ENCODE measurements at regions not wholly inside any gene's neighbourhood (a gene's known extent, or its start where the extent isn't known, plus 50 kb on each side); places are given as distances from the start of the nearest gene placed in this dataset.

- DNase-seq (ENCODE audit: low spot score in 2 of 2): no peak
- Histone ChIP-seq H3K9me3 (no peaks in the 10 kb centered on the region), H3K4me1 (no peaks in the 10 kb centered on the region), H3K27me3 (ENCODE audit: low read depth) (no peaks in the 10 kb centered on the region; the same call in 1 of the 2 replicates), H3K36me3 (replicated peaks) (no peaks in the 10 kb centered on the region), H3K4me3 (no peak overlapping the region)
- in situ Hi-C loops (cut with MboI; ENCODE audit: low sequenced_read_pairs): no loop called here
Observed at GRCh38 chrX:124497386-124497785, 151.0 kb downstream of the SH2D1A start.

DNA sequence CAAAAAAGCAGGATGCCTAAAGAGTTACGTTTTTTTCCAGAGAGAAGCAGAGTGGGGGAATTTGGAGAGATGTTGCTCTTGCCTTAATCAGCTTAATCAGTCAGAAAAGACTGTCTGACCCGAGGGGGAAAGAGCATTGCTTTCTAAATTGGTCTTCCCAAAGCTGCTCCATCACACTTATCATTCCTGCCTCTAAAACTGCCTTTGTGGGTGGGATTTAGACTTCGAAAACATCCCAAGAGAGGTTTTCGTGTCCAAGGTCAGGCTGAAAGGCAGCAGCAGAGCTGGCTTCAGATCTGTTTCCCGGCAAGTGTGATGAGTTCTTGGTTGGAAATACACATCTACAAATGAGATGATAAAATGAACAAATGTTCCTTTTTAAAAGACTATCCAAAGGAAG lies 155.2 kb downstream of the SH2D1A start:
- DNase-seq (ENCODE audit: low spot score in 2 of 2): no peak
- Histone ChIP-seq H3K27me3 (ENCODE audit: low read depth) (no peaks in the 10 kb centered on the region; the same call in 1 of the 2 replicates), H3K36me3 (replicated peaks) (no peaks in the 10 kb centered on the region), H3K4me3 (no peak overlapping the region), H3K9me3 (no peaks in the 10 kb centered on the region), H3K4me1 (no peaks in the 10 kb centered on the region)
- in situ Hi-C loops (cut with MboI; ENCODE audit: low sequenced_read_pairs): no loop called here

- H3K36me3 ChIP-seq (replicated peaks): no peaks in the 10 kb centered on the region
- no peak overlapping the region for H3K4me3 ChIP-seq
- no peaks in the 10 kb centered on the region; the same call in 1 of the 2 replicates for H3K27me3 ChIP-seq (ENCODE audit: low read depth)
- no peaks in the 10 kb centered on the region for H3K9me3 ChIP-seq
- DNase-seq (ENCODE audit: low spot score in 2 of 2): no peak
- H3K4me1 ChIP-seq: no peaks in the 10 kb centered on the region
- in situ Hi-C loops (cut with MboI; ENCODE audit: low sequenced_read_pairs): no loop called here
Observed at GRCh38 chrX:124502166-124502565, 155.8 kb downstream of the SH2D1A start.

DNA sequence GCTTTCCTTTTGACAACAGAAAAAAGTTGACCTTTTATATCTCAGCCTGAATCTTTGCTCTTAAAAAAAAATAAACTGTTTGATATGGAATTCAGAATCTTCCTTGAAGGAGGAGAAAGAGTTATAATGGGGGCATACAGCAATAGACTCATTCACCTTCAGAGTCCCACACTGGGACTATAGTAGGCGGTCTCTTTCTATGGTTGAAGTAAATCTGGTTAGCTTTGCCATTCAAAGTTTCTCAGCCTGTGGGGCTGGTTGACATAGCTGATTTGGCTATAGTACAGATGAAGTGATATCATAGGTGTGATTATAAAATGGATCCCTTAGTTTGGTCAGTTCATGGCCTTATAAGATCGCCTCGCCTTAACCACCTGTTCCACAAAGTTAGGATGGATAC lies 156.2 kb downstream of the SH2D1A start:
- Histone ChIP-seq H3K4me3 (no peak overlapping the region), H3K4me1 (no peaks in the 10 kb centered on the region), H3K36me3 (replicated peaks) (no peaks in the 10 kb centered on the region), H3K27me3 (ENCODE audit: low read depth) (no peaks in the 10 kb centered on the region; the same call in 1 of the 2 replicates), H3K9me3 (no peaks in the 10 kb centered on the region)
- no peak for DNase-seq (ENCODE audit: low spot score in 2 of 2)
- in situ Hi-C loops (cut with MboI; ENCODE audit: low sequenced_read_pairs): no loop called here

DNA sequence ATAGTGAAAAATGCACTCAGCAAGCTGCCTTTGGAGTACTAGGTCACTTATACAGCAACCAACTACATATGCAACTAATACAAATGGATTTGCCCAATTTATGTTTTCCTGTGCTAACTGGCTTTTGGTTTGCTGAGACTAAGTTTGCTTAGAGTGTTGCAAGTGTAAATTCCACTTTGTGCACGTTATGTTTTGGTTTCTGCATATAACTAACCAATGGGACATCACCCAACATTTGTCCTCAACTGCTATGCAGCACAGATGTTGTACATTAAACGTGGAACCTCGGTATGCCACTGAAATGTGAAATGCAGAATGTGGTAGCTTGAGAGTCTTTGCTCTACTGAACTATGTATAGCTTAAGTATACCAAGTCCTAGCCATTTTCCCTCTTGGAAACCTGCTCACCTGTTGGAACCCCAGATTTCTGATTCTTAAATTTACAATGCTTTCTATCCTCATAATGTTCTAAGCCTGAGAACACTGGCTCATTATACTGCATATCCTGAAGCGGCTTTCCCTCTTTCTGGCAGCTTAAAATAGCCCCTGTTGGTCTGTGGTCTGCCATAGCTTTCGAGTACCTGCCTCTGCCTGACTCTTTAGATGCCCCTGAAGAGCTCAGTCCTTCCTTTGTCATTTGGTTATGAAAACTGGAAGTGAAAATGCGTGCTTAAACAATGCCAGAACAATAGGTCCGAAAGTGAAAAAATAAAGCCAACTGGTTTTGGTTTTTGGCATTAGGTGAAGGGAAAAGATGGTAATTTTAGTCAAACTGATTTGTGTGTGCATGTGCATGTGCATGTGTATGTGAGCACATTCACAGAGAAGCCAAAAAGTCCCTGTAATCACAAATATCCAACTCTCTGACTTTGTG lies 158.0 kb downstream of the SH2D1A start:
- H3K27me3 ChIP-seq (ENCODE audit: low read depth): no peaks in the 10 kb centered on the region; the same call in 1 of the 2 replicates
- no peaks in the 10 kb centered on the region for H3K4me1 ChIP-seq
- in situ Hi-C loops (cut with MboI; ENCODE audit: low sequenced_read_pairs): no loop called here
- no peaks in the 10 kb centered on the region for H3K9me3 ChIP-seq
- no peaks in the 10 kb centered on the region for H3K36me3 ChIP-seq (replicated peaks)
- H3K4me3 ChIP-seq: no peak overlapping the region
- no peak for DNase-seq (ENCODE audit: low spot score in 2 of 2)

- no peak overlapping the region for H3K4me3 ChIP-seq
- no peaks in the 10 kb centered on the region for H3K9me3 ChIP-seq
- no peaks in the 10 kb centered on the region for H3K4me1 ChIP-seq
- no peaks in the 10 kb centered on the region for H3K36me3 ChIP-seq (replicated peaks)
- no peak for DNase-seq (ENCODE audit: low spot score in 2 of 2)
- in situ Hi-C loops (cut with MboI; ENCODE audit: low sequenced_read_pairs): no loop called here
- no peaks in the 10 kb centered on the region; the same call in 1 of the 2 replicates for H3K27me3 ChIP-seq (ENCODE audit: low read depth)
Observed at GRCh38 chrX:124506066-124506465, 159.7 kb downstream of the SH2D1A start.

DNA sequence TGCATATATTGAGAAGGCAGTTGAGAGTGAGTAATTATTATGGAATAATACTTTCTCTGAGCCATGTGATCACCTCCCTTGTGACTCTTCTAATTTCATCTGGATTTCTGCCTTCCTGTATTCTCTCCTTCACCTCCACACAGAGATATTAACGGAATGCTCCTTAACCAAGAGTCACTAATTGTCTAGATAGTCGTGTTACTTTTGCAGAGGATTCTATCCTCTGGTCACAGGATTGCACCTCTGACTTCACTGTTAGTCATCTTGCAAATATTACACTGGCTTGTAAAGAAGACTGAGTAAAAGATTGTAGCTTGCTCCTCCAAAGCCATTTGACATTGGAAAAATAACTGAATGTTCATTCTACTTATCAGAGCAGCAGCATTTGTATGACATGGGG lies 160.9 kb downstream of the SH2D1A start:
- no peak for DNase-seq (ENCODE audit: low spot score in 2 of 2)
- Histone ChIP-seq H3K36me3 (replicated peaks) (no peaks in the 10 kb centered on the region), H3K4me1 (no peaks in the 10 kb centered on the region), H3K27me3 (ENCODE audit: low read depth) (no peaks in the 10 kb centered on the region), H3K9me3 (no peaks in the 10 kb centered on the region), H3K4me3 (no peak overlapping the region)
- in situ Hi-C loops (cut with MboI; ENCODE audit: low sequenced_read_pairs): no loop called here

DNA sequence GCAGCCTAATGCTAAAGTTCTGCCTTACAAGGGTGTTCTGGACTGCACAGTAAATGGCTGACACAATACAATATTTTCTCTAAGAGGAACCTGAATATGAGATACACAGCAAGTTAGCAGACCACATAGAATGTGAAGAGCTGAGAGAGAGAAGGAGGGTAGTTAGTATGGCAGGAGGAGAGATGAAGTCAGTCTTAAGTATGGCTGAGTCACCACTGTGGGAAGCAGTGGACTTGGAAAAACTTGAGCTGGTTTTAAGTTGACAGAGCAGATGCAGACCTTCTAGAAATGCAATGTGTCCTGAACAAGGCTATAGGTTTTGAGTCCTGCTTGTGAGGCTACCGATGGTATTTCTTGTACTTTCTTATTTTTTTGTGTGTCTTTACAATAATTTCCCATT lies 172.5 kb downstream of the SH2D1A start:
- Histone ChIP-seq H3K4me1 (no peaks in the 10 kb centered on the region), H3K4me3 (no peak overlapping the region), H3K27me3 (ENCODE audit: low read depth) (no peaks in the 10 kb centered on the region), H3K9me3 (no peaks in the 10 kb centered on the region), H3K36me3 (replicated peaks) (no peaks in the 10 kb centered on the region)
- no peak for DNase-seq (ENCODE audit: low spot score in 2 of 2)
- in situ Hi-C loops (cut with MboI; ENCODE audit: low sequenced_read_pairs): no loop called here

GRCh38 chrX:124524852-124525251 lies 178.5 kb downstream of the SH2D1A start:
- H3K27me3 ChIP-seq (ENCODE audit: low read depth): no peaks in the 10 kb centered on the region
- in situ Hi-C loops (cut with MboI; ENCODE audit: low sequenced_read_pairs): no loop called here
- DNase-seq (ENCODE audit: low spot score in 2 of 2): no peak
- H3K36me3 ChIP-seq (replicated peaks): no peaks in the 10 kb centered on the region
- H3K9me3 ChIP-seq: no peaks in the 10 kb centered on the region
- no peaks in the 10 kb centered on the region for H3K4me1 ChIP-seq
- H3K4me3 ChIP-seq: no peak overlapping the region

- no peaks in the 10 kb centered on the region for H3K9me3 ChIP-seq
- in situ Hi-C loops (cut with MboI; ENCODE audit: low sequenced_read_pairs): no loop called here
- no peaks in the 10 kb centered on the region for H3K4me1 ChIP-seq
- no peaks in the 10 kb centered on the region for H3K36me3 ChIP-seq (replicated peaks)
- DNase-seq (ENCODE audit: low spot score in 2 of 2): no peak
- H3K4me3 ChIP-seq: no peak overlapping the region
- peaks cover 4% of the 10 kb centered on the region; the same call in 1 of the 2 replicates for H3K27me3 ChIP-seq (ENCODE audit: low read depth)
Observed at GRCh38 chrX:124529786-124530185, 183.4 kb downstream of the SH2D1A start.

DNA sequence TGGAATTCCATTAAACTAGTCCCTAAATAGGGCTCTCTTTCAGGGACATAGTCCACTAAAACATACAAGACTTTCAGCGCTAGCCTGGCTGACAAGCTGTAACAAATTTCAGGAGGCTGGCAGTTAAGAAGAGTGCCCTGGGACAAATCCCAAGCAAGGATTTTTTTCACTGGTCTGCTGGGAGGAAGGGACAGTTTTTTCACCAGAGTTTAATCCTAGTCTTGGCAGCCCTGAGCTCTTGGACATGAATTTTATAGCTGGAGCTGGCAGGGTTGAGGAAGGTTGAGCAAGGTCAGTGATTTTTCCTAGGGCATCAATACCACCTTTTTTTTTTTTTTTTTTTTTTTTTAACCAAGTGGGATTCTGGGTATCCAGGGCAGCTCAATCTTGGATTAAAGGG lies 184.4 kb downstream of the SH2D1A start:
- no peak for DNase-seq (ENCODE audit: low spot score in 2 of 2)
- no peaks in the 10 kb centered on the region for H3K36me3 ChIP-seq (replicated peaks)
- H3K4me1 ChIP-seq: no peaks in the 10 kb centered on the region
- H3K27me3 ChIP-seq (ENCODE audit: low read depth): peaks cover 4% of the 10 kb centered on the region; the same call in 1 of the 2 replicates
- no peaks in the 10 kb centered on the region for H3K9me3 ChIP-seq
- H3K4me3 ChIP-seq: no peak overlapping the region
- in situ Hi-C loops (cut with MboI; ENCODE audit: low sequenced_read_pairs): no loop called here

DNA sequence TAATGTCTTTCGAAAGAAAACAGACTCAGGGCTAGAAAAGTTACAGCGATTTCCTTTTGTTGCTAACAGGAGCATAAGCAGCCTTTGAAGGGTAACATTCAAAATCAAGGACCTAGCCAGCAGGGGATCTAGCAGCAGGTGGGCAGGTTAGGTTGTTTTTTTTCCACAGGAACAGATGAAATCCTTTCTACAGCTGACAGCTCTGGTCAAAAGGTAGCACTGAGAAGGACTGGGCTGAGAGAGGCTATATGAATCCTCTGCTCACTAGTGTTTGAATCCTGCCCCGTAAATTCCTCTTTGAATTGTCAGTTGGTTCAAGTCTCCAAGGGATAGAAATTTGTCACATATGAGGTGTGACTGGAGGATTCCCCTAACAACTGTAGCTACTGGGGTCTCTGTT lies 188.2 kb downstream of the SH2D1A start:
- no peak overlapping the region for H3K4me3 ChIP-seq
- H3K9me3 ChIP-seq: no peaks in the 10 kb centered on the region
- no peaks in the 10 kb centered on the region for H3K4me1 ChIP-seq
- no peak for DNase-seq (ENCODE audit: low spot score in 2 of 2)
- H3K36me3 ChIP-seq (replicated peaks): no peaks in the 10 kb centered on the region
- in situ Hi-C loops (cut with MboI; ENCODE audit: low sequenced_read_pairs): no loop called here
- H3K27me3 ChIP-seq (ENCODE audit: low read depth): peaks cover 4% of the 10 kb centered on the region; the same call in 1 of the 2 replicates

DNA sequence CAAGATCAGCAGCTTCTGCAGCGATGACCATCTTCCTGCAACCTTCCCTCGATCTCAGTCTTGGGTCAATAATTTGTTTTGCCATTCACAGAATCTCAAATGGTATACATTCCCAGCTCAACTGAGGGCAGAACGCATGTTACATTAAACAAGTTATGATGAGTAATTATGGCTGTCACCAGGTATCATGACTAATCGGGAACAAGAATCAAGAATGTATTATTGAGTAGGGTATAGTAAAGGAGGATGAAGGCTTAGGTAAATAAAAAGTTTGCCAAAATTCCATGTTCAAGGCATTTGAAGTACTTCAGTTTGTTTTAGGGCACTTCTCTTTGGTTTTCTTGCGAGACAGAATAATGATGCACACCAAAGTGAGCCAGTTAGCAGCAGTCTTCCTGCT lies 194.1 kb downstream of the SH2D1A start:
- Histone ChIP-seq H3K27me3 (ENCODE audit: low read depth) (no peaks in the 10 kb centered on the region), H3K36me3 (replicated peaks) (no peaks in the 10 kb centered on the region), H3K9me3 (no peaks in the 10 kb centered on the region), H3K4me3 (no peak overlapping the region), H3K4me1 (no peaks in the 10 kb centered on the region)
- in situ Hi-C loops (cut with MboI; ENCODE audit: low sequenced_read_pairs): no loop called here
- DNase-seq (ENCODE audit: low spot score in 2 of 2): no peak

GRCh38 chrX:124548571-124548970 lies 202.2 kb downstream of the SH2D1A start:
- H3K4me3 ChIP-seq: no peak overlapping the region
- no peaks in the 10 kb centered on the region for H3K4me1 ChIP-seq
- no peak for DNase-seq (ENCODE audit: low spot score in 2 of 2)
- H3K36me3 ChIP-seq (replicated peaks): no peaks in the 10 kb centered on the region
- H3K27me3 ChIP-seq (ENCODE audit: low read depth): no peaks in the 10 kb centered on the region
- H3K9me3 ChIP-seq: no peaks in the 10 kb centered on the region
- in situ Hi-C loops (cut with MboI; ENCODE audit: low sequenced_read_pairs): no loop called here
